T-cell (primary cell): ENCODE measurements at regions not wholly inside any gene's neighbourhood (a gene's known extent, or its start where the extent isn't known, plus 50 kb on each side); places are given as distances from the start of the nearest gene placed in this dataset.

Experiments used
- ATAC-seq, 4 experiments: fragments of 200-7000 bp in 3 of 4; fragments of 150-1000 bp in 1 of 4; cut with Tn5 transposase; replicated peaks in 1 of 4; 1 replicate in 3 of 4; 2 replicates in 1 of 4; pipeline ENCODE4 v1.10.0; 2021; ENCODE audit warnings: moderate library complexity in 3 of 4, mild to moderate bottlenecking in 2 of 4, moderate number of reproducible peaks in 1 of 4
- CTCF ChIA-PET, 2 donors: fragments of 300-600 bp; sonication (Branson Sonifier 250); formaldehyde crosslinking; loops; one replicate each; lab custom pipeline; 2022; ENCODE audit warnings: antibody characterized with exemption in 2 of 2; lab: Charles Lee
- POLR2A ChIA-PET, 2 donors: fragments of 300-600 bp; sonication (Branson Sonifier 250); formaldehyde crosslinking; loops; one replicate each; lab custom pipeline; 2022; ENCODE audit warnings: antibody characterized with exemption in 2 of 2; lab: Charles Lee
- DNase-seq, 35 experiments: peaks; one replicate each; pipeline versions ENCODE4 v3.0.0 to v3.0.0-alpha.2; 2013 to 2023
- H3K27ac ChIP-seq: one replicate; pipeline ENCODE4 v1.5.1; 2013; ENCODE audit warnings: low read length
- H3K27me3 ChIP-seq, 2 experiments: replicated peaks in 1 of 2; 1 replicate in 1 of 2; 2 replicates in 1 of 2; pipeline versions ENCODE4 v1.6.1 to v1.7.0; 2013; ENCODE audit warnings: low read length in 1 of 2, mixed read lengths in 1 of 2; ENCODE audit not compliant: control insufficient read depth in 2 of 2, insufficient read depth in 2 of 2; ENCODE audit errors: extremely low read depth in 1 of 2
- H3K36me3 ChIP-seq, 2 donors: 1 replicate in 1 of 2; 2 replicates in 1 of 2; pipeline versions ENCODE4 v1.6.1 to v1.7.0; 2013; ENCODE audit warnings: low read length in 1 of 2; ENCODE audit not compliant: control insufficient read depth in 2 of 2, insufficient read depth in 1 of 2; ENCODE audit errors: extremely low read depth in 1 of 2
- H3K4me1 ChIP-seq, 2 experiments: 1 replicate in 1 of 2; 2 replicates in 1 of 2; pipeline versions ENCODE4 v1.6.1 to v1.7.0; 2013; ENCODE audit warnings: low read length in 2 of 2, mixed read lengths in 1 of 2; ENCODE audit not compliant: insufficient read depth in 2 of 2, control insufficient read depth in 1 of 2; ENCODE audit errors: extremely low read depth in 1 of 2
- H3K4me3 ChIP-seq, 2 donors: 1 replicate in 1 of 2; 2 replicates in 1 of 2; pipeline versions ENCODE4 v1.5.1 to v1.7.0; 2013; ENCODE audit warnings: mild to moderate bottlenecking in 2 of 2, low read length in 1 of 2, moderate library complexity in 1 of 2; ENCODE audit not compliant: control insufficient read depth in 1 of 2; ENCODE audit errors: extremely low read depth in 1 of 2
- H3K9me3 ChIP-seq: 2 replicates; pipeline ENCODE4 v1.7.0; 2013
- H3K27ac Mint-ChIP-seq, 2 donors: one replicate each; pipeline ENCODE4 v1.8.0; 2020 to 2021; ENCODE audit warnings: mild to moderate bottlenecking in 2 of 2, mixed read lengths in 2 of 2
- H3K27me3 Mint-ChIP-seq, 2 donors: one replicate each; pipeline ENCODE4 v1.8.0; 2021 to 2022; ENCODE audit warnings: mixed read lengths in 2 of 2
- H3K36me3 Mint-ChIP-seq: one replicate; pipeline ENCODE4 v1.8.0; 2021; ENCODE audit warnings: mixed read lengths
- H3K4me1 Mint-ChIP-seq, 3 donors: one replicate each; pipeline ENCODE4 v1.8.0; 2020 to 2022; ENCODE audit warnings: mixed read lengths in 3 of 3, mild to moderate bottlenecking in 1 of 3
- H3K4me3 Mint-ChIP-seq, 3 donors: one replicate each; pipeline ENCODE4 v1.8.0; 2020 to 2022; ENCODE audit warnings: mild to moderate bottlenecking in 3 of 3, mixed read lengths in 3 of 3, moderate library complexity in 3 of 3
- H3K9me3 Mint-ChIP-seq, 3 donors: one replicate each; pipeline ENCODE4 v1.8.0; 2020 to 2022; ENCODE audit warnings: mixed read lengths in 3 of 3
- WGBS: methylation state at CpG from one replicate; pipeline ENCODE4 v1.1.5; 2013; ENCODE audit warnings: missing lambda C conversion rate; ENCODE audit not compliant: insufficient coverage; 5-methylcytosine and 5-hydroxymethylcytosine counted together

GRCh38 chr3:13211605-13212210 is 138.5 kb upstream of the IQSEC1 start:
- 72% methylated on average over 15 of the region's 16 CpGs for WGBS
- H3K27me3 Mint-ChIP-seq, result peaks cover 18 to 23% of the 10 kb centered on the region in 2 donors
- H3K27ac Mint-ChIP-seq, result no peak overlapping the region
- H3K9me3 Mint-ChIP-seq, result no peaks in the 10 kb centered on the region
- DNase-seq (no peak), ATAC-seq (no peak)
- Histone ChIP-seq H3K27me3 (peaks cover 0 to 48% of the 10 kb centered on the region in 2 experiments), H3K4me1 (no peaks in the 10 kb centered on the region), H3K27ac (no peak overlapping the region), H3K9me3 (no peaks in the 10 kb centered on the region), H3K4me3 (no peak overlapping the region), H3K36me3 (no peaks in the 10 kb centered on the region)
- POLR2A ChIA-PET, result no interaction called here
- CTCF ChIA-PET, result no interaction called here
- H3K4me3 Mint-ChIP-seq, result no peak overlapping the region
- no peaks in the 10 kb centered on the region for H3K36me3 Mint-ChIP-seq
- no peaks in the 10 kb centered on the region for H3K4me1 Mint-ChIP-seq

DNA sequence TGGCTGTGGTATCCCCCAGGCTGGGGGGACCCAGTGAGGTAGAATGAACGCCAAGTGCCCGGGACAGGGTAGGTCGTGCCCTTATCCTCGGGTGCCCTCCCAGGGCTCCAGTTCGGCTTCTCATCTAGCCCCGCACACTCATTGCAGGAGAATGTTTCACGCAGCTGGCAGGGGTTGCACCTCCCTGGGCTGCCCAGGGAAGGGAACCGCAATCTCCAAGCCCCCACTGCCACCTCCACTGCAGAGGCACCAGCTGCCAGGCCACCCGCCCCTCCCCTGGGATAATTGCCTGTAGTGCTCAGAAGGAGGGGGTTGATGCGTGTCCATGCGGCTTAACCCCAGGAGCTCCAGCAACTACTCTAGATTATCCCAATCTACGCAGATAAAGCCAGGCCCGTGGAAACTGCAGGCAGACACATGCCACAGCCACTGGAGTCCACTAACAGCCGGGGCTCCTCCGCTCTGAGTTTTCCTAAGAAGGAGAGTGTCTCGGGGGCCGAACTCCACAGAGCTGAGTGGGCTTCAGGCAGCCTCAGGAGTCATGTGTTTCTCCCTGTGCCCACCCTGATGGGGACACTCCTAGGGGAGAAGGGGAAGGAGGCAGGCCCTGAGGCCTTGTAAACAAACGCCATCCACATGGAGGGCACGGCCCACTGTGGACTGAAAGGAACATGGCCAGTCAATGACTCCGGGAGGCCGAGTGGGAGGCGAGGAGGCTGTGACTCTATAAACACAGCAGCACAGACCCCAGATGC is 137.2 kb upstream of the IQSEC1 start:
- CTCF ChIA-PET, result no interaction called here
- Mint-ChIP-seq H3K4me3 (no peak overlapping the region), H3K4me1 (no peaks in the 10 kb centered on the region), H3K27me3 (peaks cover 30 to 34% of the 10 kb centered on the region in 2 donors), H3K27ac (no peak overlapping the region), H3K36me3 (no peaks in the 10 kb centered on the region), H3K9me3 (no peaks in the 10 kb centered on the region)
- Histone ChIP-seq H3K36me3 (no peaks in the 10 kb centered on the region), H3K4me3 (no peak overlapping the region), H3K27ac (no peak overlapping the region), H3K9me3 (no peaks in the 10 kb centered on the region), H3K4me1 (no peaks in the 10 kb centered on the region), H3K27me3 (peaks cover 0 to 52% of the 10 kb centered on the region in 2 experiments)
- DNase-seq, result no peak
- ATAC-seq, result no peak
- WGBS, result 87% methylated on average over 13 of the region's 22 CpGs
- POLR2A ChIA-PET, result no interaction called here

- no peaks in the 10 kb centered on the region for H3K9me3 Mint-ChIP-seq
- no peaks in the 10 kb centered on the region for H3K9me3 ChIP-seq
- ChIA-PET CTCF (interaction anchor here in 1 of 2 donors (0.6 kb wide), 1 partner anchor 246 kb away, joined by 3 read pairs; no protein-coding TSS in a partner anchor), POLR2A (no interaction called here)
- no peak overlapping the region for H3K4me3 ChIP-seq
- no peaks in the 10 kb centered on the region for H3K36me3 Mint-ChIP-seq
- no peaks in the 10 kb centered on the region for H3K4me1 ChIP-seq
- WGBS, result 76% methylated on average over 6 of the region's 6 CpGs
- no peak overlapping the region for H3K27ac ChIP-seq
- H3K4me3 Mint-ChIP-seq, result no peak overlapping the region
- peaks cover 3 to 59% of the 10 kb centered on the region in 2 experiments for H3K27me3 ChIP-seq
- peaks cover 38 to 42% of the 10 kb centered on the region in 2 donors for H3K27me3 Mint-ChIP-seq
- ATAC-seq (no peak), DNase-seq (no peak)
- no peak overlapping the region for H3K27ac Mint-ChIP-seq
- H3K36me3 ChIP-seq, result no peaks in the 10 kb centered on the region
- peaks cover under 1 to 3% (median 2%) of the 10 kb centered on the region in 3 donors for H3K4me1 Mint-ChIP-seq
Measured at GRCh38 chr3:13209634-13209997, 136.4 kb upstream of the IQSEC1 start.

DNA sequence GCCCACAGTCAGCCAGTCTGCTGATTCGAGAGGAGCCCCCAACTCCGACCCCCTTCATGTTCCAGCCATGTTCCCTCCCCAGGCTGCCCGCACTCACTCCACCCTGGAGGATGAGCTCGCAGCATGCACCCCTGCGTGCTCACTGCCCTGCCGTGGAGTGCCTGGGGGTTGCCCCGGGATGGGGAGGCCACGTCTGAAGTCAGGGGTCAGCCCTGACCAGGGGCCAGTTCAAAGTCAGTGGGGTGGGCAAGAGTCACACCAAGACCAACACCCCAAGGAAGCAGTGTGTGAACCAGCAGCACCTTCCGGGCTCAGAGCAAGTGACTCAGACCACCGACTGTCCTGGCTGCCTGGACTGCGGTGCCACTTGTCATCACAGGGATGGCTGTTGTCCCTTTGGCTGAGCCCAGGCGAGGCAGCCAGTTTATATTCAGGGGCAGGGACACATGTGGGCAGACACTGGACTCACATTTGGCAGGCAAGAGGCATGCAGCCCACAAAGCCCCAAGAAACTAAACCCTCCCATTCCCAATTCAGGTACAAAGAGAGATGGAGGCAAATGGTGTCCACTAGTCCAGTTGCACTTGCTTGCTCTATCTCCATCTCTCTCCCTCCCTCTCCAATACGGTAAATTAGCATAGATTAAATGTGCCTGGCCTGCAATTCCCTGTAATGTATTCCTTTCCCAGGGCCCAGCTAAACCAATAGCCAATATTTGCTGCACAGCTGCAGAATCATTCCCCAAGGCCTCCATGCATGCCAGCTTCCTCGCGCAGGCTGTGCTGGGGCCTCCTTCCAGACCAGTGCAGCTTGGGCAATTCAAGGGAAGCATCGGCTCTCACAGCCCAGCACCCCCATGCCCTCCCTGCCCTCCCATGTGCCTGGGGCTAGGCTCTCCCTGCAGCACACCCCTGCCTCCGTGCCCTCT is 135.7 kb upstream of the IQSEC1 start:
- POLR2A ChIA-PET, result no interaction called here
- H3K4me1 ChIP-seq, result peaks cover 0 to 3% of the 10 kb centered on the region in 2 experiments
- H3K4me3 ChIP-seq, result no peak overlapping the region
- Mint-ChIP-seq H3K27me3 (peaks cover 40 to 43% of the 10 kb centered on the region in 2 donors), H3K4me1 (peaks cover 4 to 7% (median 4%) of the 10 kb centered on the region in 3 donors), H3K36me3 (no peaks in the 10 kb centered on the region), H3K27ac (no peak overlapping the region), H3K4me3 (no peak overlapping the region), H3K9me3 (no peaks in the 10 kb centered on the region)
- ATAC-seq (no peak), DNase-seq (no peak)
- H3K27me3 ChIP-seq, result peaks cover 3 to 61% of the 10 kb centered on the region in 2 experiments
- H3K27ac ChIP-seq, result no peak overlapping the region
- 82% methylated on average over 15 of the region's 17 CpGs for WGBS
- H3K9me3 ChIP-seq, result no peaks in the 10 kb centered on the region
- no peaks in the 10 kb centered on the region for H3K36me3 ChIP-seq
- CTCF ChIA-PET, result interaction anchor here in 1 of 2 donors (0.6 kb wide), 2 partner anchors 57 to 246 kb away, joined by 3 read pairs; no protein-coding TSS in a partner anchor

DNA sequence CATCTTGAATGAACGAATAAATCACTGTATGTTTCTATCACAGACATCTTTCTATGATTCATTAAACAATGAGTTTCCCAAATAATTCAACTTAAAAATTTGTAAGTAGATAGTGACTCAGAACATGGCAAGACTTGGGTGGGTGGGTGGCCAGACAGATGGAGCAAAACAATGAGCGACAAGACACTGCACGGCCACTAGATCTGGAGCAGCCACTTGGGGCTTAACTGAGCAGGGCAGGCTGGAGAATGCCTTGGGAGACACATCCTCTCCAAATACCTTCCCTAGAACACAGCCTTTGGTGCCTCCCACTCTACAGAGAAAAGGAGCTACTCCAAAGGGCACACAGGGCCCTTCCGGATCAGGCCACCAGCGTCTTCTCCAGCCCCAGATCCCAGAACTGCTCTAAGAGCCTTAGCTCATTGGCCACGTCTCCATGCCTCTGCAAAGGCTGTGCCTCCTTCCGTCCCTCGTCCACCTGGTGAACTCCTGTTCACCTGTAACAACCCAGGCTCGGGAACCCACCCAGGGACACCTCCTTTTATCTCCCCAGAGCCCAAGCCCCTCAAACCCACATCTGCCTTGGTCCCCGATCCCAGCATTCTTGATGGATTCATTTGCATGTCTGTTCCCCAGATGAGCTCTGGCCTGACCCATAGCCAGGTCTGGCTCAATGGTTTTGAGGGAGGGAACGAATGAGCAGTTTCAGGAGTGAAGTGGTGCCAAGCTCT is 134.9 kb upstream of the IQSEC1 start:
- CTCF ChIA-PET, result interaction anchor here in 1 of 2 donors (0.6 kb wide), 1 partner anchor 58 kb away, joined by 3 read pairs; no protein-coding TSS in a partner anchor
- Mint-ChIP-seq H3K27me3 (peaks cover 44 to 49% of the 10 kb centered on the region in 2 donors), H3K36me3 (no peaks in the 10 kb centered on the region), H3K27ac (no peak overlapping the region), H3K9me3 (no peaks in the 10 kb centered on the region), H3K4me1 (peaks cover 4 to 7% (median 4%) of the 10 kb centered on the region in 3 donors), H3K4me3 (no peak overlapping the region)
- Histone ChIP-seq H3K9me3 (no peaks in the 10 kb centered on the region), H3K27me3 (peaks cover 3 to 69% of the 10 kb centered on the region in 2 experiments), H3K36me3 (no peaks in the 10 kb centered on the region), H3K27ac (no peak overlapping the region), H3K4me3 (no peak overlapping the region), H3K4me1 (peaks cover 0 to 3% of the 10 kb centered on the region in 2 experiments)
- WGBS, result 72% methylated on average over 5 of the region's 11 CpGs
- DNase-seq (no peak), ATAC-seq (no peak)
- POLR2A ChIA-PET, result no interaction called here

DNA sequence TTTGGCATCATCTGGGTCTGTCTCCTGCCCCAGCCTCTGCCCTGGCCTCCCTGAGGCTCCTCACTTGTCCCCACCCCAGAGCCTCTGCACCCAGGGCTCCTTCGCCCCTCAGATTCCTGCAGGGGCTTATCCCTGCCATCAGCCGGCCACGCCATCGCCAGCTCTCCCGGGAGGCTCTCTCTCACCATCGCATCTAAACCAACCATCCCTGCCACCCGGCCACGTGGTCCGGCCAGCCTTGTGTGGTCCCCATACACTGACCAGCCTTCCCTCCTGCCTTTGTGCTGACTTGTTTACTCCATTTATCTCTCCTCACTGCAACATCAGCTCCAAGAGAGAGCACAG is 134.3 kb upstream of the IQSEC1 start:
- H3K4me1 ChIP-seq, result peaks cover 0 to 3% of the 10 kb centered on the region in 2 experiments
- H3K4me3 Mint-ChIP-seq, result no peak overlapping the region
- ChIA-PET POLR2A (no interaction called here), CTCF (no interaction called here)
- no peaks in the 10 kb centered on the region for H3K9me3 Mint-ChIP-seq
- H3K27me3 ChIP-seq, result peaks cover 3 to 74% of the 10 kb centered on the region in 2 experiments
- no peak overlapping the region for H3K27ac Mint-ChIP-seq
- no peak overlapping the region for H3K4me3 ChIP-seq
- no peaks in the 10 kb centered on the region for H3K36me3 ChIP-seq
- peaks cover 48 to 55% of the 10 kb centered on the region in 2 donors for H3K27me3 Mint-ChIP-seq
- WGBS, result 74% methylated on average over 4 of the region's 9 CpGs
- ATAC-seq (no peak), DNase-seq (no peak)
- H3K36me3 Mint-ChIP-seq, result no peaks in the 10 kb centered on the region
- H3K27ac ChIP-seq, result no peak overlapping the region
- no peaks in the 10 kb centered on the region for H3K9me3 ChIP-seq
- H3K4me1 Mint-ChIP-seq, result peaks cover 4 to 7% (median 4%) of the 10 kb centered on the region in 3 donors
